ENCODE measurements at regions not wholly inside any gene's neighbourhood (a gene's known extent, or its start where the extent isn't known, plus 50 kb on each side); places are given as distances from the start of the nearest gene placed in this dataset.

DNA sequence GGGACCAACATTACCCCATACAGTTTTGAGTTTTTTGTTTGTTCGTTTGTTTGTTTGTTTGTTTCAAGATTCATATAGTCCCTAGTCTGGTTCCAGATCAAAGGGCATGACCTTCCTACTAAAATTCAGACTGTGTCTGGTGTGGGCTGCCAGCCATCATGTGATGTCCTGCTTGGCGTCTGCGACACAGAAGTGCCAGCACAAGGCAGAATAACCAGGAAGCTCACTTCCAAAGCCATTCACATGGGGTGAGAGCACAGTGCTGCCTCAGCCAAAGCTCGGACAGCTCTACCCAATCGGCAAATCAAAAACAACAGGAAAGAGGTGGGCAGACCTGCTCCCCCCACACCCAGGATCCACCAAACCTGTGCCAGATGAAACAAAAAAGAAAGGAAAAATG lies 142.6 kb upstream of the THBS1 start:
- no peak overlapping the region for H3K27ac ChIP-seq
- in situ Hi-C loops (cut with HindIII; ENCODE audit: low pct_ligation_motif_present, low sequenced_read_pairs), result no loop called here
- H3K27me3 ChIP-seq (replicated peaks), result no peaks in the 10 kb centered on the region
- no peaks in the 10 kb centered on the region for H3K36me3 ChIP-seq (replicated peaks)
- TF ChIP-seq, protein P1, sequence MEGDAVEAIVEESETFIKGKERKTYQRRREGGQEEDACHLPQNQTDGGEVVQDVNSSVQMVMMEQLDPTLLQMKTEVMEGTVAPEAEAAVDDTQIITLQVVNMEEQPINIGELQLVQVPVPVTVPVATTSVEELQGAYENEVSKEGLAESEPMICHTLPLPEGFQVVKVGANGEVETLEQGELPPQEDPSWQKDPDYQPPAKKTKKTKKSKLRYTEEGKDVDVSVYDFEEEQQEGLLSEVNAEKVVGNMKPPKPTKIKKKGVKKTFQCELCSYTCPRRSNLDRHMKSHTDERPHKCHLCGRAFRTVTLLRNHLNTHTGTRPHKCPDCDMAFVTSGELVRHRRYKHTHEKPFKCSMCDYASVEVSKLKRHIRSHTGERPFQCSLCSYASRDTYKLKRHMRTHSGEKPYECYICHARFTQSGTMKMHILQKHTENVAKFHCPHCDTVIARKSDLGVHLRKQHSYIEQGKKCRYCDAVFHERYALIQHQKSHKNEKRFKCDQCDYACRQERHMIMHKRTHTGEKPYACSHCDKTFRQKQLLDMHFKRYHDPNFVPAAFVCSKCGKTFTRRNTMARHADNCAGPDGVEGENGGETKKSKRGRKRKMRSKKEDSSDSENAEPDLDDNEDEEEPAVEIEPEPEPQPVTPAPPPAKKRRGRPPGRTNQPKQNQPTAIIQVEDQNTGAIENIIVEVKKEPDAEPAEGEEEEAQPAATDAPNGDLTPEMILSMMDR (IDR thresholded peaks at IDR 0.05; ENCODE audit: low read depth, low read length, missing control alignments), result no peak
- H3K4me3 ChIP-seq (ENCODE audit: low read depth, low read length), result no peak overlapping the region
- DNase-seq, result no peak

DNA sequence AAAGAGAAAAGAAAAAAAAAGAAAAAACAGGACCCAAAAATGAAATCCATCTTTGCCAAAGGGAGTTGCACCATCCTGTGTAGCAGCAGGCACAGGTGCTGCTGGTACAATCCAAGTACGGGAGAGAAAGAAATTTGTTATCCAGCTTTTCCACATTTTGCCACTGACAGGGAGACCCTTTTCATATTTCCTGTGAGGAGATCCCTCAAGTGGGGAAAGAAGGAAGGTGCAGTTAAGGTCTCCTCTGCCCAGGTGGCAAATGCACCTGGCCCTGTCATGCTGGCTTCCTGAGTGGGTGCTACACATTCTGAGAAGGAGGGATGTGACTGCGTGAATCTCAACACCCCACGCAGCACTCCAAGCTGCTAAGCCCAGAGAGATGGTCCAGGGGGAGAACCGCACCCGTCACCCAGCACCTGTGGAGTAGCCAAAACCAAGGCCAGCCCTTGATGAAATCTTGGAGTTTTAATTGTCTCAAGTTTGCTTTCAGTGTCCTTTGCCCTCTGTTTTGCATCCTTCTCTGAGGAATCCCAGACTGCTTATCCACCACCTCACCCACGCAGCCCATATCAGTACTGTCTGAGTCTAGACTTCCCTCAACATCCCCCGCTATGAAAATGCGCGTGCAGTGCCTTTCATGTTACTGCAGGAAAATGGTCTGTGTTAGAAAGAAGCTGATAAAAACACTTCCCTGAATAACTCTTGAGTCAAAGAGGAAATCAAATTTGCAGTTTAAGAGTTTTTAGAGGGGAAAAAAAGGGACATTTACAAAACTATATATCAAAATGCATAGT lies 141.9 kb upstream of the THBS1 start:
- TF ChIP-seq, protein P1 (IDR thresholded peaks at IDR 0.05; ENCODE audit: low read depth, low read length, missing control alignments), result peak; percentile 30
- in situ Hi-C loops (cut with HindIII; ENCODE audit: low pct_ligation_motif_present, low sequenced_read_pairs), result no loop called here
- H3K4me3 ChIP-seq (ENCODE audit: low read depth, low read length), result no peak overlapping the region

DNA sequence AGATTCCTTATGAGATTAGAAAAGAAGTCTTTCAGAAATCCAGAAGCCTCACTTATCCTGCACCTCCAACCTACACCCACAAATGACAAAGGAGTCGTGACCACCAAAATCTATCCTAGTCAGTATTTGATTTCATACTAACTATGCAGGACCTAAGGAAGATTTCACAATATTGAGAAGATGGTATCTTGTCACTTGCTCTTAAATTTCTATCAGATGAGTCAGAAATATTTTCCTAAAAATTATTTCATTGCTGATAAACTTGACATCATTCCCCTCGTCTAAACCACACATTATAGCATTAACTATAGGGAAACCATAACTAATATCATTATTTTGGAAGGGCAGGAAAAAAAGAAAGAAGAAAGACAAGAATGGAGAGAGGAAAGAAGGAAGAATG lies 138.0 kb upstream of the THBS1 start:
- no peak overlapping the region for H3K4me3 ChIP-seq (ENCODE audit: low read depth, low read length)
- in situ Hi-C loops (cut with HindIII; ENCODE audit: low pct_ligation_motif_present, low sequenced_read_pairs), result no loop called here
- no peaks in the 10 kb centered on the region for H3K36me3 ChIP-seq (replicated peaks)
- TF ChIP-seq, protein P1 (IDR thresholded peaks at IDR 0.05; ENCODE audit: low read depth, low read length, missing control alignments), result no peak
- H3K27me3 ChIP-seq (replicated peaks), result no peaks in the 10 kb centered on the region
- no peak for DNase-seq
- no peak overlapping the region for H3K27ac ChIP-seq

More for the DNA sequence above, 141.9 kb upstream of the THBS1 start:
- Histone ChIP-seq H3K27ac (no peak overlapping the region), H3K36me3 (replicated peaks) (no peaks in the 10 kb centered on the region), H3K27me3 (replicated peaks) (no peaks in the 10 kb centered on the region)
- DNase-seq, result peak; percentile 49

DNA sequence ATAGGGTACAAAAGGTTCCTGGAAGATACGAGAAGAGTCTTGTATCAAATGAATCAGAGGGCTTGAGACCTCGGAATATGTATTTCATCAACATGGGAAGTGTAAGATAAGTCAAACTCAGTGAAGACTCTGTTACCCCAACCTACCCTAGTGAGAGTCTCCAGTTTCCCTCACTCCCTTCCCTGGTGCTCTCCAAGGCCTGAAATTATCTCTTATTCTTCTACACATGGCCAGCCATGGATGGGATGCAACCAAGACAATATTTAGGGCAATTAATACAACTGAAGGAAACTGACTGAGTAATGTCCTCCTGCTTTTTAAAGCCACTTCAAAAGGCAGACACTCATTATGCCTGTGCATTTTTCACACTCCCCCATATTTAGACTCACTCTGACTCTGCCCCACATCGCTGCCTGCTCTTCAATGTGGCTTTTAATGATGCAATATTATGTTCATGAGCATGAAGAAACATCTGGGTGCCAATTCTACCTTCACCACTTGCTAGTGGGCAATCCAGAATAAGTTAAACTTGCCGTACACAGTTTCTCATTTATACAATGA lies 137.1 kb upstream of the THBS1 start:
- H3K27ac ChIP-seq, result no peak overlapping the region
- TF ChIP-seq, protein P1 (IDR thresholded peaks at IDR 0.05; ENCODE audit: low read depth, low read length, missing control alignments), result no peak
- in situ Hi-C loops (cut with HindIII; ENCODE audit: low pct_ligation_motif_present, low sequenced_read_pairs), result no loop called here
- H3K36me3 ChIP-seq (replicated peaks), result no peaks in the 10 kb centered on the region
- H3K4me3 ChIP-seq (ENCODE audit: low read depth, low read length), result no peak overlapping the region
- no peak for DNase-seq
- H3K27me3 ChIP-seq (replicated peaks), result no peaks in the 10 kb centered on the region

DNA sequence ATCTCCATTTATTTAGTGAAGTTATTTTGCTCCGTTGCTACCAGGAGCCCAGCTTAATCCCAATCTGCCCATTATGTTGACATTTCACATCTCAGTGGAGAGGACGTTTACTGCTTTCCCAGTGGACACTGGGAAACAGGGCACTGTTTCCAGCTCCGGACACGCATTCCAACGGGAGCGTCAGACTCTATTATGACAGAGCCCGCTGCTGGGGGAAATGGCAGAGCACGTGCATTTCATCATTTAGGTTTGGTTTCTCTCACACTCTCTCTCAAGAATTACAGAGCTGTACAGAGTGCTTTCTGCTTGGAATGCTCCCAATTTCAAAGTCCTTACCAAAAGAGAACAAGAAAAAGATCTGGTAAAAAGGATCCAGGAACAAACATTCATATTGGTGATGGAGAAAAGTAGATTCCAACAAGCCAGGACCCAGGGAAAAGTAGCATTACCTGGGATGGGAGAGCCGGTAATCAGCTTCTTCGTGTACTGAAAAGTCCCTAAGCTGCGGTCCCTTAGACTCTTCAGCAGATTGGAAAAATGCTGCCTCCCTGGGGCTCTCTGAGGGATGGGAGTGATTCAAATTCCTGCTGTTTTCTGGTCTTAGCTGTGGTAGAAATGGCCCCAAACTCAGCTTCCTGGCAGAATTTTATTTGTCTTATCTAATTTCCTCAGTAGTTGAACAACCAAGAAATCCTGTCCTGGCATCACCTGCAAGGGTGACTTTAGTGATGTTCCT lies 136.0 kb upstream of the THBS1 start:
- Histone ChIP-seq H3K4me3 (ENCODE audit: low read depth, low read length) (no peak overlapping the region), H3K36me3 (replicated peaks) (no peaks in the 10 kb centered on the region), H3K27me3 (replicated peaks) (no peaks in the 10 kb centered on the region), H3K27ac (no peak overlapping the region)
- TF ChIP-seq, protein P1 (IDR thresholded peaks at IDR 0.05; ENCODE audit: low read depth, low read length, missing control alignments), result peak; percentile 21
- in situ Hi-C loops (cut with HindIII; ENCODE audit: low pct_ligation_motif_present, low sequenced_read_pairs), result no loop called here
- no peak for DNase-seq

All from brain microvascular endothelial cell (primary cell).